ENCODE measurements at regions not wholly inside any gene's neighbourhood (a gene's known extent, or its start where the extent isn't known, plus 50 kb on each side); places are given as distances from the start of the nearest gene placed in this dataset.
A peak's percentile ranks its signal among the peaks of the same experiment; 100 is the strongest.

GRCh38 chr11:8340296-8340695, 76.6 kb upstream of the LMO1 start:
- no peak for DNase-seq (ENCODE audit: low read depth)

DNA sequence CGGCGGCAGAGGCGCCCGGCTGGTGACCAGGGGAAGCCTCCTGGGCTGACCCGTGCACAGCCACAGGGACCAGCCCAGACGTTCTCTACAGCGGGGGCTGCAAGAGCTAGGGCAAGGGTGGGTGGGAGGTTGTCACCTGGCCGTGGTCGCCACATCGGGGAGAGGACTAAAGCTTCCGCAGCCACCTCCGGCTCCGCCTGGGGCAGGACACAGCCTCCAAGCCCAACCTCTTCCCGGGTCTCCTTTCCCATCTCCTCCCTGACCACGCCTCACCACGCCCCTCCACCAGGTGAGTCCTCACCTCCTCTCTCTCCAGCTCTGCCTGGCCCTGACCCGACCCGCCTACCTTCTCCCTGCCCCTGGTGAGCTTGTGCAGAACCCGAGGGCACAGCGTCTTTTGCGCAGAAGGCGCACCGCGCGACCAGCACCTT, 75.9 kb upstream of the LMO1 start:
- no peak for DNase-seq (ENCODE audit: low read depth)

GRCh38 chr11:8338138-8338537, 74.5 kb upstream of the LMO1 start:
- no peak for DNase-seq (ENCODE audit: low read depth)

GRCh38 chr11:8337130-8337795, 73.6 kb upstream of the LMO1 start:
- DNase-seq (ENCODE audit: low read depth), result no peak

GRCh38 chr11:8336356-8337129, 72.9 kb upstream of the LMO1 start:
- no peak for DNase-seq (ENCODE audit: low read depth)

DNA sequence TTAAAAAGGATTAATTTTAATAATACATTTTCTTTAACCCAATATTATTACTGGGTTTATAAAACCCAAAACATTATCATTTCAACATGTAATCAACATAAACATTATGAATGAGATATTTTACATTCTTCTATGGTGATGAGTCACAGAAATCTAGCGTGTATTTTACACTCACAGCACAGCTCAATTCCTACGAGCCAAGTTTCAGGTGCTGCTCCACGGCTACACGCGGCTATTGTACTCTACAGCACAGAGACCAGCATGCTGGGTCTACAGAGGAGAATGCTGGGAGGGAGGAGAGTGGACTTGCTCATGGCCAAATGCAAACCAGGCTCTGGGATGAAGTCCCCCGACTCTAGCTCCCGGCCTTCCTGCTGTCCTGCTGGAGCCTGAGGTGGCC, 72.0 kb upstream of the LMO1 start:
- no peak for DNase-seq (ENCODE audit: low read depth)

- no peak for DNase-seq (ENCODE audit: low read depth)
Observed at GRCh38 chr11:8335186-8335585, 71.5 kb upstream of the LMO1 start.

GRCh38 chr11:8333811-8334401, 70.2 kb upstream of the LMO1 start:
- no peak for DNase-seq (ENCODE audit: low read depth)

- DNase-seq (ENCODE audit: low read depth), result no peak
Observed at GRCh38 chr11:8333376-8333775, 69.7 kb upstream of the LMO1 start.

- DNase-seq (ENCODE audit: low read depth), result no peak
Observed at GRCh38 chr11:8332891-8333290, 69.2 kb upstream of the LMO1 start.

DNA sequence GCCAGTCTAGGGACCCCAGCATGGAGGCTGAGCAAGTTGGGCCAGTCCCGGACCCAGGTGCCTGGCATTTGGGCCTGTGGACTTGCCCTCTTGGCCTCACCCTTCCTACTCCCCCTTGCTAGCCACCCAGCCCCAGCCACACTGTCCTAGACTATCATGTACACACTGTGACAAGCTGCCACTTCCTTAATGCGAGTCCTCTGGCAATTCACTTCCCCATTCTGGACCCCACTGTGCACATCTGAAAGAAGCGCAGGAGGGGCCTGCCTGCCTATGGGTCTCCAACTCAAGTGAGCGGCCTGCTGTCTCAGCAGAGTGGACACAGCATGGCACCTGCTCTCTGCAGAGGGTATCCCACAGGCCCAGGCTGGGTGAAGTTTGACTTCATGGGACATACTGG, 68.5 kb upstream of the LMO1 start:
- no peak for DNase-seq (ENCODE audit: low read depth)

GRCh38 chr11:8331767-8332166, 68.1 kb upstream of the LMO1 start:
- no peak for DNase-seq (ENCODE audit: low read depth)

- DNase-seq (ENCODE audit: low read depth), result no peak
Observed at GRCh38 chr11:8330896-8331295, 67.2 kb upstream of the LMO1 start.

GRCh38 chr11:8330404-8330803, 66.7 kb upstream of the LMO1 start:
- no peak for DNase-seq (ENCODE audit: low read depth)

GRCh38 chr11:8329847-8330361, 66.2 kb upstream of the LMO1 start:
- no peak for DNase-seq (ENCODE audit: low read depth)

DNA sequence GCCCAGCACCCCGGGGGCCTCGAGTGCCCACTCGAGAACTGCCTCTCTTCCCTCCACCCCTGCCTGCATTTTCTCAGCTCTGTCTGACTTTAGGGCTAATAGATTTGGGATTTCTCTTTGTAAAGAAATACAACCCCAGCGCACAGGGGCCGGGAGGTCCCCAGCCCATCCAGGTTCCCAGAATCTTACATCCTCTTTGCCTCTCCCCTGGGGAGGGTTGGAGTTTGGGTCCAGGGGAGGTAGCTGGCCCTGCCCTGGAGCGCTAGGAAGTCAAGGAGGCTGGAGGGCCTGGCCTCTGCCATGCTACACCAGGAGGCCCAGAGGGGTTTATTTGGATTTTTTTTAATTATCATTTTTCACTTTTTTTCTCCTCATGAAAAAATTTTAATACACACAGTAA, 65.7 kb upstream of the LMO1 start:
- DNase-seq (ENCODE audit: low read depth), result no peak

GRCh38 chr11:8328848-8329330, 65.2 kb upstream of the LMO1 start:
- DNase-seq (ENCODE audit: low read depth), result peak; percentile 15

GRCh38 chr11:8328231-8328794, 64.6 kb upstream of the LMO1 start:
- no peak for DNase-seq (ENCODE audit: low read depth)

GRCh38 chr11:8327761-8328192, 64.1 kb upstream of the LMO1 start:
- no peak for DNase-seq (ENCODE audit: low read depth)

DNA sequence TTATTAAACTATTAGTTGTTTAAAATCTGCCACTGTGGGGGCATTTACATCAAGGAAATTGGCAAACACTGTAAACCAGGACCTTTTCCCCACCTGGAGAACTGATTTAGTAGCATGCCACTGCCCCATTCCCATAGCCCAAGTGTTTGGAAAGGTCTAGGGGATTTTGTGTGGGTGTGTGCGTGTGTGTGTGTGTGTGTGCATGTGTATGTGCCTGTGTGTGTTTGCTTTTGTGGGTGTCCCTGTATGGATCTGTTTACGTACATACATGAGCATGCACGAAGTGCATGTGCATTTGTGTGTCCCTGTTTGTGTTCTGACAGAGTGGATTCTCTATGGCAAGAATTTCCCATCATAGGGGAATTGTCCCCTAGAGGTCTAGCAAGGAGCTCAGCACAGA, 62.7 kb upstream of the LMO1 start:
- no peak for DNase-seq (ENCODE audit: low read depth)

DNA sequence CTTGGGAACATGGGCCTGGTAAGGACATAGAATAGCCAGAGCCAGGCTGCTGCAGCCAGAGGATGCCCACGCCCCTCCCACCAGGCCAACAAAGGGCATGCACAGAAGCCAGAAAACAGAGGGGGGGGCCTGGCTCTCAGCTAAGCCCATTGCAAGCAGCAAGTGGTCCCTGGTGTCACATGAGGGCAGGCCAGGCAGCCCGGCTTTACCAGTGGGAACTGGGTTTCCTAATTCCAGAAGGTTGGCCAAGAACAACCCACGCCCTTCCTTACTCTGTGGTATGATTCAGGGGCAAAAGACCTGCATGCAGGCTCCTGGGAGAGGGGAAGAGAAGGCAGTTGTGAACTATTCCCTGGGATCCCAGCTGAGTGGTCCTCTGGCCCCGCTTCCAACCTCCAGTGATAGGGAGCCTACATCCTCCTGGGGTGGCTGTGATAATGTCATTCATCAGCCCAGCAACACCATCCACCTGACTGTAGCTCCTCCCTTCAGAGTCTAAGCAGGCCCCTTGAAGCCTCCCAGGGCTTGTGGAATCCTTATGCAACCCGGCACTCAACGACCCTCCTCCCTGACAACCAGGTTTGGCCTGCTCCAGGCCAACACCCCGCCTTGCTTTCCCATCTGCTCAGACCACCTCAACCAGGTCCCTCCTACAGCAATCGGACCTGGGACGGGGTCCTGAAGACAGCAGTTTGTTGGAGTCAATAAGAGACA, 62.1 kb upstream of the LMO1 start:
- no peak for DNase-seq (ENCODE audit: low read depth)

Data from T follicular helper cell (primary cell).